ENCODE measurements at regions not wholly inside any gene's neighbourhood (a gene's known extent, or its start where the extent isn't known, plus 50 kb on each side); places are given as distances from the start of the nearest gene placed in this dataset.

GRCh38 chr6:91877994-91878393 is 1291.1 kb upstream of the MAP3K7 start:
- TF ChIP-seq ZNF274 (IDR thresholded peaks at IDR 0.05; ENCODE audit: borderline replicate concordance, extremely low read depth, low read length) (no peak), TBP (IDR thresholded peaks at IDR 0.05; ENCODE audit: low read depth, low read length) (no peak), YY1 (IDR thresholded peaks at IDR 0.05; ENCODE audit: low read depth, low read length) (no peak)

Measured in H1 (cell line).